Smooth muscle cell (in vitro differentiated cells): ENCODE measurements at regions not wholly inside any gene's neighbourhood (a gene's known extent, or its start where the extent isn't known, plus 50 kb on each side); places are given as distances from the start of the nearest gene placed in this dataset.
A peak's percentile ranks its signal among the peaks of the same experiment; 100 is the strongest.

Experiments used
- DNase-seq: peaks from one replicate; lab custom pipeline; 2025; ENCODE audit not compliant: unreplicated experiment; lab: John Stamatoyannopoulos, UW
- H2AFZ ChIP-seq: fragments of 200-600 bp; sonication (generic); 2 replicates; pipeline ENCODE4 v1.6.0; 2016; ENCODE audit warnings: antibody characterized with exemption, low read depth, mild to moderate bottlenecking
- H3F3A ChIP-seq: fragments of 200-600 bp; sonication (generic); 2 replicates; pipeline ENCODE4 v1.6.0; 2017; ENCODE audit warnings: antibody characterized with exemption, low read depth
- H3K27ac ChIP-seq: fragments of 200-600 bp; sonication (generic); 2 replicates; pipeline ENCODE4 v1.5.1; 2016; ENCODE audit warnings: low read depth, mild to moderate bottlenecking
- H3K27me3 ChIP-seq: fragments of 200-600 bp; sonication (generic); 2 replicates; pipeline ENCODE4 v1.6.1; 2016; ENCODE audit warnings: low read depth, mild to moderate bottlenecking
- H3K36me3 ChIP-seq: fragments of 200-600 bp; sonication (generic); 2 replicates; pipeline ENCODE4 v1.5.1; 2016; ENCODE audit warnings: low read depth
- H3K4me1 ChIP-seq: fragments of 200-600 bp; sonication (generic); 2 replicates; pipeline ENCODE4 v1.5.1; 2016; ENCODE audit warnings: low read depth
- H3K4me2 ChIP-seq: fragments of 200-600 bp; sonication (generic); 2 replicates; pipeline ENCODE4 v1.6.0; 2016; ENCODE audit warnings: mild to moderate bottlenecking
- H3K4me3 ChIP-seq: fragments of 200-600 bp; sonication (generic); 2 replicates; pipeline ENCODE4 v1.5.1; 2016; ENCODE audit warnings: mild to moderate bottlenecking
- H3K79me2 ChIP-seq: fragments of 200-600 bp; sonication (generic); 2 replicates; pipeline ENCODE4 v1.6.0; 2016; ENCODE audit warnings: low read depth, mild to moderate bottlenecking
- H3K9ac ChIP-seq: fragments of 200-600 bp; sonication (generic); 2 replicates; pipeline ENCODE4 v1.6.0; 2016; ENCODE audit warnings: low read depth
- H3K9me3 ChIP-seq: fragments of 200-600 bp; sonication (generic); replicated peaks from 2 replicates; pipeline ENCODE4 v1.5.1; 2016; ENCODE audit warnings: low read depth
- H4K20me1 ChIP-seq: fragments of 200-600 bp; sonication (generic); 2 replicates; pipeline ENCODE4 v1.6.0; 2016; ENCODE audit warnings: low read depth
- CTCF ChIP-seq: fragments of 200-600 bp; sonication (generic); IDR thresholded peaks from 2 replicates; pipeline ENCODE4 v1.5.1; 2017; ENCODE audit warnings: borderline replicate concordance, mild to moderate bottlenecking, antibody characterized with exemption; ENCODE audit not compliant: insufficient read depth, poor library complexity, severe bottlenecking
- WGBS: methylation state at CpG from one replicate; pipeline ENCODE4 v1.1.7; 2016; ENCODE audit warnings: low lambda C conversion rate; 5-methylcytosine and 5-hydroxymethylcytosine counted together

- no peak overlapping the region for H3K27ac ChIP-seq
- H3K79me2 ChIP-seq = no peaks in the 10 kb centered on the region
- no peak for TF ChIP-seq CTCF
- H3K9me3 ChIP-seq = no peaks in the 10 kb centered on the region
- DNase-seq = no peak
- H2AFZ ChIP-seq = no peak overlapping the region
- no peak overlapping the region for H3K4me2 ChIP-seq
- no peaks in the 10 kb centered on the region for H3K36me3 ChIP-seq
- H3K9ac ChIP-seq = no peak overlapping the region
- 94% methylated on average over 3 of the region's 3 CpGs for WGBS
- no peaks in the 10 kb centered on the region for H3K27me3 ChIP-seq
- no peaks in the 10 kb centered on the region for H3F3A ChIP-seq
- no peaks in the 10 kb centered on the region for H4K20me1 ChIP-seq
- no peak overlapping the region for H3K4me3 ChIP-seq
- H3K4me1 ChIP-seq = no peaks in the 10 kb centered on the region
Measured at GRCh38 chr3:30510596-30510995, 95.8 kb upstream of the TGFBR2 start.

- peak overlapping the region; percentile 85 for H3K27ac ChIP-seq
- H3K36me3 ChIP-seq = no peaks in the 10 kb centered on the region
- 18% methylated on average over 9 of the region's 9 CpGs for WGBS
- H3K4me3 ChIP-seq = no peak overlapping the region
- no peak for TF ChIP-seq CTCF
- no peaks in the 10 kb centered on the region for H3F3A ChIP-seq
- no peaks in the 10 kb centered on the region for H3K27me3 ChIP-seq
- H2AFZ ChIP-seq = no peak overlapping the region
- peak overlapping the region; percentile 6 for H3K4me2 ChIP-seq
- no peaks in the 10 kb centered on the region for H3K9me3 ChIP-seq
- no peak for DNase-seq
- H3K4me1 ChIP-seq = no peaks in the 10 kb centered on the region
- H3K79me2 ChIP-seq = no peaks in the 10 kb centered on the region
- H4K20me1 ChIP-seq = no peaks in the 10 kb centered on the region
- peak overlapping the region; percentile 2 for H3K9ac ChIP-seq
Measured at GRCh38 chr3:30511524-30512251, 94.7 kb upstream of the TGFBR2 start.

GRCh38 chr3:30512576-30512975 lies 93.8 kb upstream of the TGFBR2 start:
- Histone ChIP-seq H3K79me2 (no peaks in the 10 kb centered on the region), H3F3A (no peaks in the 10 kb centered on the region), H3K27me3 (no peaks in the 10 kb centered on the region), H3K4me3 (no peak overlapping the region), H3K9ac (peak overlapping the region; percentile 2), H3K9me3 (no peaks in the 10 kb centered on the region), H4K20me1 (no peaks in the 10 kb centered on the region), H3K4me1 (no peaks in the 10 kb centered on the region), H3K36me3 (no peaks in the 10 kb centered on the region), H3K4me2 (no peak overlapping the region), H2AFZ (no peak overlapping the region), H3K27ac (peak overlapping the region; percentile 85)
- WGBS = 31% methylated on average over 1 of the region's 1 CpG
- TF ChIP-seq CTCF = no peak
- DNase-seq = no peak

GRCh38 chr3:30513374-30514152 lies 92.8 kb upstream of the TGFBR2 start:
- no peaks in the 10 kb centered on the region for H4K20me1 ChIP-seq
- no peaks in the 10 kb centered on the region for H3K27me3 ChIP-seq
- TF ChIP-seq CTCF = no peak
- H3K4me3 ChIP-seq = no peak overlapping the region
- no peaks in the 10 kb centered on the region for H3F3A ChIP-seq
- no peak overlapping the region for H3K4me2 ChIP-seq
- no peaks in the 10 kb centered on the region for H3K79me2 ChIP-seq
- no peaks in the 10 kb centered on the region for H3K9me3 ChIP-seq
- DNase-seq = no peak
- H2AFZ ChIP-seq = peak overlapping the region; percentile 35
- no peaks in the 10 kb centered on the region for H3K4me1 ChIP-seq
- H3K36me3 ChIP-seq = no peaks in the 10 kb centered on the region
- H3K9ac ChIP-seq = no peak overlapping the region
- H3K27ac ChIP-seq = no peak overlapping the region
- 90% methylated on average over 4 of the region's 4 CpGs for WGBS
